ENCODE measurements at regions not wholly inside any gene's neighbourhood (a gene's known extent, or its start where the extent isn't known, plus 50 kb on each side); places are given as distances from the start of the nearest gene placed in this dataset.

DNA sequence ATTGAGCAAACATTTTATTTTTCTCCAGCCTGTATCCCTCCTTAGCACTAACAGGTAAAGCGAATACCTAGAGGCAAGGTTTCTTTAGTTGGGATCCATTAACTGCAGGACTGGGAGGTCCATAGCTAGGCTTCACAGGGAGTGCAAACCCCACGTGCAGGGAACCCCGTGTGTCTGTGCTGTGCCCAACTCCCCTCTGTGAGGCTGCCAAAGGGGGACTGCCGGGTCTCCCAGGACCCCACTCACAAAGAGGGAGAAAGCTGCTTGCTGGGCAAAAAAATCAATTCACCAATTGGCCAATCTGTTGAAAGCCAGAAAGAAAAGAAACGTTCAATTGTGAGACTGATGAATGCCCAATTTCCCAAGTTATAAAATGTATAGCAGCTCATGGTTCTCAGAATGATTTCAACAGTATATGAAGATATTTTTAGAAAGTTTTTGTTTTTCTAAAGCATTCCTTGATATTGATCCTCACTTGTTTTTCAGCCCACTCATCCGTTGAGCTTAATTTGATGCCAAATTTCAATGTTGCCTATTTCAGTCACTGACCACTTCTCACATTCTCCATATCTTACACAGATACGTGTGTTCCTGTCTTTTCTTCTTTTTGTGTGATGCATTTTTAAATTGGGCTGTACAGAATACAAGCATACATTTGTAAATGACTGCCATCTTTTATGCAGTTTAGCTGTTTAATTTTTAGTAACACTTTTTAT lies 202.7 kb upstream of the PRSS58 start:
- whole genome bisulfite sequencing, 2 experiments (ENCODE audit: extremely low coverage in 2 of 2, insufficient read length in 1 of 2): 20% methylated on average over 1 of the region's 7 CpGs; no CpG with 5 or more reads in 1 of the 2 experiments
- H2AK5ac ChIP-seq (ENCODE audit: low read depth, low read length): peak overlapping the region; percentile 56; the same call in 1 of the 2 replicates
- H3K27ac ChIP-seq (ENCODE audit: insufficient read depth, low read length): peak overlapping the region; percentile 53
- peak overlapping the region; percentile 11 to 92; a peak in 2 of 4 replicates for H4K8ac ChIP-seq (ENCODE audit: low read depth in 2 of 2, low read length in 2 of 2)
- in situ Hi-C loops (cut with MboI; ENCODE audit: low sequenced_read_pairs) (no loop called here), dilution Hi-C loops (cut with HindIII; ENCODE audit: low sequenced_read_pairs, unreplicated experiment) (no loop called here), intact Hi-C loops (cut with micrococcal nuclease) (no loop called here)
- DNase-seq (peak; percentile 73), ATAC-seq (ENCODE audit: low read depth) (no peak)
- CTCF ChIA-PET: interaction anchor here (0.6 to 4.2 kb wide), 14 partner anchors 18 to 1435 kb away, joined by 3 to 19 read pairs (median 6); no protein-coding TSS in a partner anchor
- peak overlapping the region; percentile 73 for H2AFZ ChIP-seq (replicated peaks; ENCODE audit: low read length, poor library complexity)
- H2BK15ac ChIP-seq (ENCODE audit: low read depth, low read length): peak overlapping the region; percentile 63; the same call in 1 of the 3 replicates
- peak overlapping the region; percentile 98 for H2BK120ac ChIP-seq (ENCODE audit: low read depth, low read length)
- no peaks in the 10 kb centered on the region for H3K9me3 ChIP-seq (ENCODE audit: control insufficient read depth, insufficient read depth, low read length)
- peaks cover 0 to 7% of the 10 kb centered on the region in 2 experiments; a peak in 1 of 4 replicates for H3K79me1 ChIP-seq (ENCODE audit: low read depth in 1 of 2, low read length in 2 of 2)
- peak overlapping the region; percentile 58 for H3K14ac ChIP-seq (replicated peaks; ENCODE audit: low read depth, low read length)
- H3K4me1 ChIP-seq (ENCODE audit: control insufficient read depth, insufficient read depth, low read length): peaks cover 22% of the 10 kb centered on the region
- H4K5ac ChIP-seq (ENCODE audit: low read depth, low read length): no peak overlapping the region; the same call in 1 of the 2 replicates
- peak overlapping the region; percentile 70; the same call in 1 of the 2 replicates for H3K56ac ChIP-seq (ENCODE audit: extremely low read depth, insufficient read depth, low read length)
- no peak overlapping the region for H3K4me3 ChIP-seq (ENCODE audit: insufficient read depth, low read depth, low read length)
- H2BK20ac ChIP-seq (ENCODE audit: low read depth, low read length): peak overlapping the region; percentile 94
- no TSS peak for BruUV-seq (replicated peaks)
- peak overlapping the region; percentile 87; the same call in 1 of the 2 replicates for H3K18ac ChIP-seq (ENCODE audit: low read depth, low read length)
- H3K27me3 ChIP-seq (ENCODE audit: control insufficient read depth, insufficient read depth, low read length): no peaks in the 10 kb centered on the region
- peak overlapping the region; percentile 87 for H3K4ac ChIP-seq (ENCODE audit: low read depth, low read length)
- H2BK5ac ChIP-seq (ENCODE audit: low read depth, low read length, poor library complexity, severe bottlenecking): peak overlapping the region; percentile 97
- H3K23ac ChIP-seq (ENCODE audit: low read depth, low read length): peak overlapping the region; percentile 91
- H3K36me3 ChIP-seq (ENCODE audit: control insufficient read depth, insufficient read depth, low read length): no peaks in the 10 kb centered on the region
- H2AK9ac ChIP-seq (replicated peaks; ENCODE audit: low read depth, low read length, poor library complexity): peak overlapping the region; percentile 70
- H3K9ac ChIP-seq (ENCODE audit: low read depth, low read length): peak overlapping the region; percentile 39; the same call in 1 of the 2 replicates
- peak overlapping the region; percentile 87 for H4K91ac ChIP-seq (ENCODE audit: insufficient read depth, low read depth, low read length)
- no peak overlapping the region; the same call in 1 of the 2 replicates for H3K4me2 ChIP-seq (ENCODE audit: low read depth, low read length)
- peaks cover 18% of the 10 kb centered on the region for H3K9me1 ChIP-seq (ENCODE audit: insufficient read depth, low read length)
- POLR2A ChIA-PET (ENCODE audit: unreplicated experiment): no interaction called here
- H4K20me1 ChIP-seq (ENCODE audit: insufficient read depth, low read length): no peaks in the 10 kb centered on the region
- TF ChIP-seq, protein P1, sequence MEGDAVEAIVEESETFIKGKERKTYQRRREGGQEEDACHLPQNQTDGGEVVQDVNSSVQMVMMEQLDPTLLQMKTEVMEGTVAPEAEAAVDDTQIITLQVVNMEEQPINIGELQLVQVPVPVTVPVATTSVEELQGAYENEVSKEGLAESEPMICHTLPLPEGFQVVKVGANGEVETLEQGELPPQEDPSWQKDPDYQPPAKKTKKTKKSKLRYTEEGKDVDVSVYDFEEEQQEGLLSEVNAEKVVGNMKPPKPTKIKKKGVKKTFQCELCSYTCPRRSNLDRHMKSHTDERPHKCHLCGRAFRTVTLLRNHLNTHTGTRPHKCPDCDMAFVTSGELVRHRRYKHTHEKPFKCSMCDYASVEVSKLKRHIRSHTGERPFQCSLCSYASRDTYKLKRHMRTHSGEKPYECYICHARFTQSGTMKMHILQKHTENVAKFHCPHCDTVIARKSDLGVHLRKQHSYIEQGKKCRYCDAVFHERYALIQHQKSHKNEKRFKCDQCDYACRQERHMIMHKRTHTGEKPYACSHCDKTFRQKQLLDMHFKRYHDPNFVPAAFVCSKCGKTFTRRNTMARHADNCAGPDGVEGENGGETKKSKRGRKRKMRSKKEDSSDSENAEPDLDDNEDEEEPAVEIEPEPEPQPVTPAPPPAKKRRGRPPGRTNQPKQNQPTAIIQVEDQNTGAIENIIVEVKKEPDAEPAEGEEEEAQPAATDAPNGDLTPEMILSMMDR (conservative IDR thresholded peaks at IDR 0.05; ENCODE audit: low read depth, low read length): no peak
- TF ChIP-seq MAZ (IDR thresholded peaks at IDR 0.05; ENCODE audit: borderline replicate concordance, low read depth, low read length): no peak
- no peak for TF ChIP-seq SMC3 (IDR thresholded peaks at IDR 0.05; ENCODE audit: low read depth, low read length)
- no peak for TF ChIP-seq RFX5 (IDR thresholded peaks at IDR 0.05; ENCODE audit: low read depth, low read length)
- no peak for TF ChIP-seq FOS (IDR thresholded peaks at IDR 0.05; ENCODE audit: low read depth, low read length)
- no peak for TF ChIP-seq MXI1 (IDR thresholded peaks at IDR 0.05; ENCODE audit: borderline replicate concordance, low read depth, low read length)
- TF ChIP-seq CHD1 (IDR thresholded peaks at IDR 0.05; ENCODE audit: low read depth, low read length): no peak
- no peak for TF ChIP-seq CEBPB (IDR thresholded peaks at IDR 0.05; ENCODE audit: low read depth, low read length)
- TF ChIP-seq BHLHE40 (IDR thresholded peaks at IDR 0.05; ENCODE audit: low read depth, low read length): no peak
- no peak for TF ChIP-seq RCOR1 (IDR thresholded peaks at IDR 0.05; ENCODE audit: insufficient replicate concordance, low read length)
- no peak for TF ChIP-seq NFE2L2 (IDR thresholded peaks at IDR 0.05; ENCODE audit: low read depth, low read length)
- TF ChIP-seq, protein P2, sequence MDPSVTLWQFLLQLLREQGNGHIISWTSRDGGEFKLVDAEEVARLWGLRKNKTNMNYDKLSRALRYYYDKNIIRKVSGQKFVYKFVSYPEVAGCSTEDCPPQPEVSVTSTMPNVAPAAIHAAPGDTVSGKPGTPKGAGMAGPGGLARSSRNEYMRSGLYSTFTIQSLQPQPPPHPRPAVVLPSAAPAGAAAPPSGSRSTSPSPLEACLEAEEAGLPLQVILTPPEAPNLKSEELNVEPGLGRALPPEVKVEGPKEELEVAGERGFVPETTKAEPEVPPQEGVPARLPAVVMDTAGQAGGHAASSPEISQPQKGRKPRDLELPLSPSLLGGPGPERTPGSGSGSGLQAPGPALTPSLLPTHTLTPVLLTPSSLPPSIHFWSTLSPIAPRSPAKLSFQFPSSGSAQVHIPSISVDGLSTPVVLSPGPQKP (IDR thresholded peaks at IDR 0.05; ENCODE audit: borderline replicate concordance, low read depth, low read length): no peak
- no peak for TF ChIP-seq RAD21 (IDR thresholded peaks at IDR 0.05; ENCODE audit: low read length)
- TF ChIP-seq, protein P3, sequence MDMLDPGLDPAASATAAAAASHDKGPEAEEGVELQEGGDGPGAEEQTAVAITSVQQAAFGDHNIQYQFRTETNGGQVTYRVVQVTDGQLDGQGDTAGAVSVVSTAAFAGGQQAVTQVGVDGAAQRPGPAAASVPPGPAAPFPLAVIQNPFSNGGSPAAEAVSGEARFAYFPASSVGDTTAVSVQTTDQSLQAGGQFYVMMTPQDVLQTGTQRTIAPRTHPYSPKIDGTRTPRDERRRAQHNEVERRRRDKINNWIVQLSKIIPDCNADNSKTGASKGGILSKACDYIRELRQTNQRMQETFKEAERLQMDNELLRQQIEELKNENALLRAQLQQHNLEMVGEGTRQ (IDR thresholded peaks at IDR 0.05; ENCODE audit: low read depth, low read length): no peak
- TF ChIP-seq POLR2A (IDR thresholded peaks at IDR 0.05; ENCODE audit: low read depth, low read length): no peak
